Keratinocyte (primary cell): ENCODE measurements at regions not wholly inside any gene's neighbourhood (a gene's known extent, or its start where the extent isn't known, plus 50 kb on each side); places are given as distances from the start of the nearest gene placed in this dataset.

ENCODE experiments used
- EZH2 ChIP-seq: IDR thresholded peaks from one replicate; pipeline ENCODE4 v1.6.1; 2012; ENCODE audit warnings: inconsistent platforms, mild to moderate bottlenecking, low read length, moderate library complexity
- TF ChIP-seq, protein P1 (sequence below), 3 experiments: IDR thresholded peaks in 1 of 3; conservative IDR thresholded peaks in 1 of 3; optimal IDR thresholded peaks in 1 of 3; 2 replicates in 2 of 3; 3 replicates in 1 of 3; pipeline versions ENCODE3 to v1.5.1; 2011; ENCODE audit warnings: low read length in 3 of 3, mild to moderate bottlenecking in 3 of 3, moderate library complexity in 2 of 3, control low read depth in 1 of 3, inconsistent platforms in 1 of 3; ENCODE audit not compliant: insufficient read depth in 2 of 3; ENCODE audit errors: extremely low read depth in 1 of 3

DNA sequence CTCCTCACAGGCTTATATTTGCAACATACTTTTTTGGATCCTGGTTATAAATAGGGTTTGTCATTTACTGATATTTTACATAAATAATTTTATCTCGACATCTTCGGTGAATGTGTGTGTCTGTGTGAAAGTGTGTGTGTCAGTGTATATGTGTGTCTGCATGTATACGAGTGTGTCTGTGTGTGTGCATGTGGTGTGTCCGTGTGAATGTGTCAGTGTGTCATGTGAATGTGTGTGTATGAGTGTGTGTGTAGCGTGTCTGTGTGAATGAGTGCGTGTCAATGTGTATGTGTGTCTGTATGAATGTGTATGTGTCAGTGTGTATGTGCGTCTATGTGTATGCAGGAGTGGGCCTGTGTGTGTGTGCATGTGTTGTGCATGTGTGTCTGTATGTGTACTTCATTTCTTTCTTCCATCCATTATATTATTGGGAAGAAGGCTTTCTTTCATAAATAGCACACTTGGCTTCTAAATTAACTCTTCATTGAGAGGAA lies 161.6 kb downstream of the ST6GAL2 start:
- TF ChIP-seq, protein P1, sequence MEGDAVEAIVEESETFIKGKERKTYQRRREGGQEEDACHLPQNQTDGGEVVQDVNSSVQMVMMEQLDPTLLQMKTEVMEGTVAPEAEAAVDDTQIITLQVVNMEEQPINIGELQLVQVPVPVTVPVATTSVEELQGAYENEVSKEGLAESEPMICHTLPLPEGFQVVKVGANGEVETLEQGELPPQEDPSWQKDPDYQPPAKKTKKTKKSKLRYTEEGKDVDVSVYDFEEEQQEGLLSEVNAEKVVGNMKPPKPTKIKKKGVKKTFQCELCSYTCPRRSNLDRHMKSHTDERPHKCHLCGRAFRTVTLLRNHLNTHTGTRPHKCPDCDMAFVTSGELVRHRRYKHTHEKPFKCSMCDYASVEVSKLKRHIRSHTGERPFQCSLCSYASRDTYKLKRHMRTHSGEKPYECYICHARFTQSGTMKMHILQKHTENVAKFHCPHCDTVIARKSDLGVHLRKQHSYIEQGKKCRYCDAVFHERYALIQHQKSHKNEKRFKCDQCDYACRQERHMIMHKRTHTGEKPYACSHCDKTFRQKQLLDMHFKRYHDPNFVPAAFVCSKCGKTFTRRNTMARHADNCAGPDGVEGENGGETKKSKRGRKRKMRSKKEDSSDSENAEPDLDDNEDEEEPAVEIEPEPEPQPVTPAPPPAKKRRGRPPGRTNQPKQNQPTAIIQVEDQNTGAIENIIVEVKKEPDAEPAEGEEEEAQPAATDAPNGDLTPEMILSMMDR (optimal IDR thresholded peaks at IDR 0.05 in 1 of 3, IDR thresholded peaks at IDR 0.05 in 1 of 3, conservative IDR thresholded peaks at IDR 0.05 in 1 of 3; ENCODE audit: extremely low read depth in 1 of 3, insufficient read depth in 2 of 3, low read length in 3 of 3), result no peak
- TF ChIP-seq EZH2, result no peak
